OCI-LY3 (cell line): ENCODE measurements at regions not wholly inside any gene's neighbourhood (a gene's known extent, or its start where the extent isn't known, plus 50 kb on each side); places are given as distances from the start of the nearest gene placed in this dataset.

Experiments
- H2AFZ ChIP-seq: fragments of 200-600, 300-600 bp; shearing (Covaris generic); 2 replicates; pipeline ENCODE4 v1.6.0; 2014; ENCODE audit warnings: antibody characterized with exemption, low read depth, low read length
- H3K27ac ChIP-seq: fragments of 200-600, 300-600 bp; sonication (generic); 2 replicates; pipeline ENCODE4 v1.5.1; 2014; ENCODE audit warnings: mild to moderate bottlenecking, low read length, moderate library complexity, mixed read lengths
- H3K27me3 ChIP-seq: fragments of 200-600, 300-600 bp; sonication (generic); 2 replicates; pipeline ENCODE4 v1.6.1; 2014; ENCODE audit warnings: low read depth, low read length, mixed read lengths
- H3K36me3 ChIP-seq: fragments of 200-600, 300-600 bp; sonication (generic); replicated peaks from 2 replicates; pipeline ENCODE3; 2014; ENCODE audit warnings: low read depth, low read length, mixed read lengths
- H3K4me1 ChIP-seq: fragments of 300-600, 200-600 bp; sonication (generic); 2 replicates; pipeline ENCODE4 v1.6.1; 2014; ENCODE audit warnings: low read length, mixed read lengths
- H3K4me2 ChIP-seq: fragments of 200-600, 300-600 bp; sonication (generic); 2 replicates; pipeline ENCODE4 v1.6.1; 2014; ENCODE audit warnings: low read length, mixed read lengths
- H3K4me3 ChIP-seq: fragments of 300-600, 200-600 bp; sonication (generic); 2 replicates; pipeline ENCODE4 v1.5.1; 2014; ENCODE audit warnings: antibody characterized with exemption, mild to moderate bottlenecking, low read length, moderate library complexity
- H3K79me2 ChIP-seq: fragments of 300-600, 200-600 bp; shearing (Covaris generic); 2 replicates; pipeline ENCODE4 v1.6.1; 2014; ENCODE audit warnings: mild to moderate bottlenecking, low read length, mixed read lengths
- H3K9ac ChIP-seq: fragments of 300-600, 200-600 bp; shearing (Covaris generic); 2 replicates; pipeline ENCODE4 v1.6.0; 2014; ENCODE audit warnings: mild to moderate bottlenecking, low read length, moderate library complexity
- H3K9me3 ChIP-seq: fragments of 200-600, 300-600 bp; shearing (Covaris generic); 2 replicates; pipeline ENCODE4 v1.6.1; 2014; ENCODE audit warnings: low read length, mixed read lengths; ENCODE audit not compliant: insufficient read depth
- H4K20me1 ChIP-seq: fragments of 200-600, 300-600 bp; sonication (generic); 2 replicates; pipeline ENCODE4 v1.6.1; 2016; ENCODE audit warnings: low read length, mixed read lengths; ENCODE audit not compliant: insufficient read depth
- CTCF ChIP-seq: fragments of 200-600, 300-600 bp; sonication (generic); IDR thresholded peaks from 2 replicates; pipeline ENCODE4 v1.5.1; 2014; ENCODE audit warnings: antibody characterized with exemption, low read length, low read depth
- EZH2phosphoT487 ChIP-seq: fragments of 200-600 bp; shearing (Covaris generic); IDR thresholded peaks from 2 replicates; pipeline ENCODE4 v1.6.1; 2018; ENCODE audit warnings: antibody characterized with exemption, mixed run types, low read depth

DNA sequence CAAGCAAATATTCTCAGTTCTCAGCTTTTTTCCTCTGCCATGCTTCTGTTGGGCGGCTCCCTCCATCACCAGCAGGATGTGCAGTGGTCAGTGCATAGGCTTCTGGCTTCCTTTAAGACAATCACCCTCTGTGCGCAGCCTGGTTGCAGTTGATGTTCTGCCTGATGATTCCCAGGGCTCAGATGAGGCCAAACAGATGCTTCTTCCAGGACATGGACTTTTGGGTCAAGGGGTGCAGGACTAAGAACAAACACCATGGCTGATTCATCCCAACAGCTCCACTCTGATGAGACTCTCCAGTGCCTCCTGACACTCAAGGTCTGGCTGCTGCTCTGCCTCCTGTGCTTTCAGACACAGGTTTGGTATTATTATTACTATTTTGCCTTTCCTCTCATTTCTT, 554.8 kb upstream of the CDH4 start:
- Histone ChIP-seq H3K9me3 (no peaks in the 10 kb centered on the region), H3K36me3 (no peaks in the 10 kb centered on the region), H3K27ac (no peak overlapping the region), H3K4me1 (no peaks in the 10 kb centered on the region), H3K4me3 (no peak overlapping the region), H3K79me2 (no peaks in the 10 kb centered on the region), H3K27me3 (no peaks in the 10 kb centered on the region), H3K9ac (no peak overlapping the region), H3K4me2 (no peak overlapping the region), H2AFZ (no peak overlapping the region), H4K20me1 (no peaks in the 10 kb centered on the region)
- TF ChIP-seq EZH2phosphoT487 (no peak), CTCF (no peak)

GRCh38 chr20:60700728-60701127, 551.3 kb upstream of the CDH4 start:
- TF ChIP-seq EZH2phosphoT487 (no peak), CTCF (no peak)
- Histone ChIP-seq H3K27ac (no peak overlapping the region), H3K4me3 (no peak overlapping the region), H3K4me2 (no peak overlapping the region), H3K27me3 (no peaks in the 10 kb centered on the region), H4K20me1 (no peaks in the 10 kb centered on the region), H3K79me2 (no peaks in the 10 kb centered on the region), H2AFZ (no peak overlapping the region), H3K4me1 (no peaks in the 10 kb centered on the region), H3K9me3 (no peaks in the 10 kb centered on the region), H3K9ac (no peak overlapping the region), H3K36me3 (no peaks in the 10 kb centered on the region)

DNA sequence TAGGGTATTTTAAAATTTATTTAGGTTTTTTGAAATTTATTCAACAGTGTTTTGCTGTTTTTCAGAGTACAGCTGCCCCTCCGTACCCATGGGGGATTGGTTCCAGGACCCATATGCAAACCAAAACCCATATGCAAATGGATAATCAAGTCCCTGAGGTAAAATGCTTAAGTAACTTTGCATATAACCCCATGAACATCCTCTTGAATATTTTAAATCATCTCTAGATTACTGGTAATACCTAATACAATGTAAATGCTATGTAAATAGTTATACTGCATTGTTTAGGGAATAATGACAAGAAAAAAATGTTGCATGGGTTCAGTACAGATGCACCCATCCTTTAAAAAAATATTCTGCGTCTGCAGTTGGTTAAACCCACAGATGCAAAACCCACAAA, 547.9 kb upstream of the CDH4 start:
- H4K20me1 ChIP-seq = no peaks in the 10 kb centered on the region
- no peaks in the 10 kb centered on the region for H3K4me1 ChIP-seq
- H3K27me3 ChIP-seq = no peaks in the 10 kb centered on the region
- no peak for TF ChIP-seq CTCF
- no peak for TF ChIP-seq EZH2phosphoT487
- no peaks in the 10 kb centered on the region for H3K79me2 ChIP-seq
- H2AFZ ChIP-seq = no peak overlapping the region
- H3K4me3 ChIP-seq = no peak overlapping the region
- H3K9me3 ChIP-seq = no peaks in the 10 kb centered on the region
- no peak overlapping the region for H3K4me2 ChIP-seq
- no peaks in the 10 kb centered on the region for H3K36me3 ChIP-seq
- H3K27ac ChIP-seq = no peak overlapping the region
- H3K9ac ChIP-seq = no peak overlapping the region

GRCh38 chr20:60713396-60713795, 538.7 kb upstream of the CDH4 start:
- H3K9ac ChIP-seq = no peak overlapping the region
- no peaks in the 10 kb centered on the region for H3K79me2 ChIP-seq
- no peak overlapping the region for H3K4me3 ChIP-seq
- no peak overlapping the region for H3K4me2 ChIP-seq
- no peak overlapping the region for H2AFZ ChIP-seq
- no peak overlapping the region for H3K27ac ChIP-seq
- H3K27me3 ChIP-seq = peaks cover 3% of the 10 kb centered on the region; the same call in 1 of the 2 replicates
- H3K36me3 ChIP-seq = no peaks in the 10 kb centered on the region
- no peaks in the 10 kb centered on the region for H3K9me3 ChIP-seq
- H3K4me1 ChIP-seq = no peaks in the 10 kb centered on the region
- H4K20me1 ChIP-seq = no peaks in the 10 kb centered on the region
- TF ChIP-seq EZH2phosphoT487 (no peak), CTCF (no peak)
